NOMO-1 treated with DMSO at 0.1 percent for 48 hours (cell line): ENCODE measurements at regions not wholly inside any gene's neighbourhood (a gene's known extent, or its start where the extent isn't known, plus 50 kb on each side); places are given as distances from the start of the nearest gene placed in this dataset.
"Not testable (repeated sequence)": the region's sequence is repeated elsewhere in the genome, so short reads cannot be mapped to it uniquely, and the experiment has no call there.

Experiments used
- DNase-seq: peaks from one replicate; lab custom pipeline; 2025; ENCODE audit not compliant: unreplicated experiment; lab: John Stamatoyannopoulos, UW

GRCh38 chr6:137401088-137401487 lies 93.1 kb downstream of the OLIG3 start:
- no peak for DNase-seq

DNA sequence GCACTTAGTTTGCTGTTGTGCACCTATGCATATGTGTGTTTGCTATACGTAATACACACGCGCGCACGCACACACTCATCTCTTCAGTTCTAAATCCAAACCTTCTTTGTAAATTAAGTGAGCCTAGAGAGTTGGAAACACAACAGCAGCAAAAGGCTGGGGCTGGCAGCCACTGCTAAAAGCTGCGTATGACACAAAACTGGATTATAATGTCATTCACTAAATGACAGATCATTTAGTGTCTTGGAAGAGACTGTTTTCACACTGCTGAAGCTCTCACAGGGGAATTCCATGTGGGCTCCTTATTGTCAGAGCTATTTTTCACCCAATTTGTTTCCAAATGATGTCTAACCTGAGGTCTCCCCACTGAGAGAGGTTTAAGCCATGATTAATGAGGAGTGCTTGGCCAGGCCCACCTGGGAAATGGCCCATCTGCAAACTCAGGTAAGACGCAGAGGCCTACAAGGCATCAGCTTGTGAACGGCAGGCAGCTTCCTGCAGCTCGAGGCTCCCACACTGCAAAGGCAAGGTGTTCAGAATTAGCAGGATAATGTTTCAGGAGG lies 94.2 kb downstream of the OLIG3 start:
- DNase-seq, result no peak

DNA sequence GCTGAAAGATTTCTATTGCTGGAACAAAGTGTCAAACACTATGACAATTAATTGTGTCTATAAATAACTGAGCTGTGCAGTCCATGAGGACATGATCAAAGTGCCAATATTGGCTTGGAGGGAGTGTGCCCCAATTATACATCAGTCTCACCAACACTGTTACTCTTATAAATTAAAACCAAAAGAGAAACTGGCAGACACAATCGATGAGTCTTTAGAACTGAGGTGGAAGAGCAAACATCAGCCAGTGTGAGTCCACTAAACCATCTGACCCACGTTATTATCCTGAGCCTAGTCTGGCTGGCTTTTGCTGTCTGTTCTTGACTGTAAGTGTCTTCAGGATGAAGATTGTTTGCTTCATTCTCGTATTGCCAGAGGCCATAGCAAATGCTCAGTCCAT lies 98.9 kb downstream of the OLIG3 start:
- DNase-seq, result no peak

DNA sequence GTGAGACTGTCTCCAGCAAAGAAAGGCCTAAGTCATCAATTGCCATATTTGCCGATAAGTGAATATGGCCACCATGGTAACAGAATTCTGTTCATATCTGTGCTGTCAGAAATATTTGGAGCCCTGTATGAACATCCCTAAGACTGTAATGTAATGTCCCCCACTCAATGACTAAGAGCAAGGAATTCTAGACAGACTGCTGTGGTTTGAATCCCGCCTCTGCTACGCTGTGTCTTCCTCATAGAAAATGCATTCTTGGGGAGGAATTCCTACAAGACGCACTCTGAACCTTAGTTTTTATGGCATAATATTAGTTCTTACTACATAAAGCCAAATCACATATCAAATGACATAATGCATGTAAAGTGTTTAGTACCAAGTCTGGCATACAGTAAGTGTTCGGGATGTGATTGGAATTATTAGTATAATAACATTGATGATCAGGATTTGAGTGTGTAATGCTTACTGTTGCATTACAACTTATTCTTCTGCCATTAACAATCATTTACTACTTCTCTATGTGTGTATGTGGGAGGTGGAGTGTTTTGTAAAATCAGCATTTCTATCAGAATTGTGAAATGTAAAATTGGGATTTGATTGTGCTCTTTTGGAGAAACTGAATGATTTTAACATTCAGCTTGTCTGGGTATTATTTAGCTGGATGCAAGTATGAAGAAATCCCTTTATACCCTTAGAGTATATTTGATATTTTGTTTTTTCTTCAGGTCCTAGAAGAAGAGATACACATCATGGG lies 103.0 kb downstream of the OLIG3 start:
- DNase-seq, result no peak

DNA sequence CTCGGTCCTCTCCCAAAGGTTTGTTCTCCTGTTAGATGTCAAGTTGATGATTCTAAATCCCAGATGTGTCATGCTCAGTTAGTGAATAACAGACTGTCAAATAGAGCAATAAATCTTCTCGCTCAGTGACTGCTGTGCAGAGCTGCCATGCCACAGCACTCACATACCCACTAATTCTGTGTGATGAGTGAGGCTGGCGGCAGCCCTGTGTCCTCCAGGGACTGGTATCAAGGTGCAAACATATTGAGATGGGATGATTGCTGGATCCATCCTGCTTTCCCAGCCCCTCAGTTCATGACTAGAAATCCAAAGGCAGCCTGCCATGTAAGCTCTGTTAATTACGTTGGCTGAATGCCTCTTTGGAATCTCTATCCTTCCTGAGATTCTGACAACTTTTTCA lies 103.9 kb downstream of the OLIG3 start:
- DNase-seq, result no peak

- peak; percentile 97 for DNase-seq
These were observed 105.0 kb downstream of the OLIG3 start for GRCh38 chr6:137389150-137389704.

DNA sequence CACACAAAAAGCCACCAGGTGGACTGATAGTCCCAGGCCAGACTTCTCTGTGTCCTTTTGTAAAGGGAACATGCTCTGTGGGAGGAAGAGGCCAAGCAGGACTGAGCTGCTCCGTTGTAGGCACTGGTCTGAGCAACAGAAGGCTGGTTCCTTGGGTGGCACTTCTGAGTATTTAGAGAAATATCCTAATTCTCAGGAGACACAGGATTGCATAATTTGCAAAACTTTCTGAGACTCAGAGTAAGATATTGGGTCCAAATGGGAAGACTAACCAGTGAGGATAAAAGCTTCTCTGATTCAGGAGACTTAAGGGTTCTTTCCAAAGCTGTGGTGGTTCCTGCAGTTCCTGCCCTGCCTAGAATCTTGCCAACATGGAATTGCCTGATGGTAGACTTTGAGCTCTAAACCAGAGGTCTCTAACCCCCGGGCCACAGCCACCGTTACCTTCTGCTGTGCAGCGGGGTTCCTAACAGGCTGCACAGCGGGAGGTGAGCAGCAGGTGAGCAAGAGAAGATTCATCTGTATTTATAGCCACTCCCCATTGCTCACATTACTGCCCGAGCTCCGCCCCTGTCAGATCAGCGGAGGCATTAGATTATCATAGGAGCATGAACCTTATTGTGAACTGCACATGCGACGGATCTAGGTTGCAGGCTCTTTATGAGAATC lies 107.0 kb downstream of the OLIG3 start:
- no peak for DNase-seq

GRCh38 chr6:137383287-137383686 lies 110.9 kb downstream of the OLIG3 start:
- DNase-seq, result not testable (repeated sequence)

DNA sequence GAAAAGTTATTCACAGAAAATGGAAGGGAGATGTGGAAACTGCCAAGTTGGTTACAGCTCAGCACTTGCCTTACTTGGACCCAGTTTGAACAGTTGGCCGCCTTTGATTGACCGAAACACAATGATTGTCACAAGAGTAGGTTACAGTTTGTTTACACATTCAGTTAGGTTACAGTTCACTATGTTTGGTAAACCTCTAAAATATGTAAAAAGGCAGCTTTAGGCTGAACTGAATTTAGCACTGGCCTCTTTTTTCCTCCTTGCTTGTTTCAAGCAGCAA lies 116.2 kb downstream of the OLIG3 start:
- DNase-seq, result no peak

DNA sequence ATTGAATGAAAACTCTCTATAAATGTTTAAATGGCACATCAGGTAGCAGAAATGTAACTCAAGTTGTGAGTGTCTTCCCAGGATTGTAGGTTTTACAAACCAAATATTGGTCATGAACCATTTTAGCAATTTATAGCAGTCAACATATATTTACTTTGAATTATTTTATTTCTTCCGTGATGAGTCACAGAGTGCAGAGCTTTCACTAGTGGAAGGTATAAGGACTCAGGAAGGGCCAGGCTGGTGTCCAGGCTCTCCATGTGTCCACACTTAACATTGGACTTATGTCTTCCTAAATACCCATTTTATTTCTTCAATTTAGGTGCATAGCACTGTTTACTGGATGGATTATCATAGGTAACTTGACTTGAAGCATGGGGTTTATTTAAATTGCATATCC lies 120.9 kb downstream of the OLIG3 start:
- DNase-seq, result no peak

- DNase-seq, result no peak
These were observed 121.7 kb downstream of the OLIG3 start for GRCh38 chr6:137372532-137372931.

DNA sequence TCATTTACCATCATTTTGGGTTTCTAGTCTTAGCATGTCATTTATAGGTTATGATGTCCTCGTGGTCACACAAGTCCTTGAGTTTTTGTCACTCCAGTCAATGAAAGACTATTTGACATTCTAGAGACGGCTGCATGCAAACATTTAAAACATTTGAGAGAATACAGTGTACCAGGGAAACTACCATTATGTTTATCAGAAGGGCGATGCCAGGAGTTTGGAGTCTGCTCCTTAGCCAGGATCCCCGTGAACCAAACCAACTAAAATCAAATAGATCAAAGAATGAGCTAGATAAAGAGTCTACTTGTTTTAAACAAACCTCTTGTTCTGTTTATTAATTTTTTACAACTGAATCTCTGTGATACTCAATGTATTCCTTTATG lies 122.6 kb downstream of the OLIG3 start:
- no peak for DNase-seq

- DNase-seq, result peak; percentile 38
These were observed 123.1 kb downstream of the OLIG3 start for GRCh38 chr6:137370871-137371633.

- no peak for DNase-seq
These were observed 125.1 kb downstream of the OLIG3 start for GRCh38 chr6:137369136-137369535.

DNA sequence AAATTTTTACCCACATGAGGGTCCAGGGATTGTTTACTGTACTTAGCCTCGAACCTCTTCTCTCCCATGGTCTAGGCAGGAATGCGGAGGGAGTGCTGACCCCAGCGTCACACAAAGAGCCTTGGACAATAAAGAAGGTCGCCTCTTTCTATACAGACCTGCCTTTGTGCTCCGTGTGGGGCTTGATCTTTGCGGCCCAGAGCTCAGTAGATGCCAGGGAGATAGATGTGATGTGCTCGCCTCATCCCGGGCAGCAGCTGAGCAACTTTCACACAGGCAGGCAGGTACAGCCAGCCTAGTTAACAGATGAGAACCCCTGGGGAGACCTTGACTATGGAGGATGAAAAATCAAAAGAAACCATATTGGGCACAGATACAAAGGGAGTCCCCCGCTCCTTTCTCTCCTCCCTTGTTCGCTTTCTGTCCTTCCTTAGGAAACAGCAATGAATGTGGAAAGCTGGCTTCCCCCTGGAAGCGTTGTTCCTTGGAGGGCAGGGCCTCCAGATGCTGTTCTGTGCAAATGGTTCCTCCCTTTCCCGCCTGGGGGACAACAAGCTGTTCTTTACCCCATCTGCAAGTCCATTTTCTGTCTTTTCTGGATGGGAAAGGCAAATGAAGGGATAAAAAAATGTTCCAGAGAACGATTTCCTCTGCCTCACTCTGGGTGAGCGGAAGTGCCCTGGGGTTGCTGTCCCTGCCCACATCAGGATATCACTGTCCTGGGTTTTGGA lies 128.3 kb downstream of the OLIG3 start:
- DNase-seq, result no peak

GRCh38 chr6:137363805-137364138 lies 130.4 kb downstream of the OLIG3 start:
- peak; percentile 50 for DNase-seq

GRCh38 chr6:137362878-137363804 lies 131.1 kb downstream of the OLIG3 start:
- DNase-seq, result no peak

GRCh38 chr6:137361701-137362100 lies 132.5 kb downstream of the OLIG3 start:
- DNase-seq, result peak; percentile 71

DNA sequence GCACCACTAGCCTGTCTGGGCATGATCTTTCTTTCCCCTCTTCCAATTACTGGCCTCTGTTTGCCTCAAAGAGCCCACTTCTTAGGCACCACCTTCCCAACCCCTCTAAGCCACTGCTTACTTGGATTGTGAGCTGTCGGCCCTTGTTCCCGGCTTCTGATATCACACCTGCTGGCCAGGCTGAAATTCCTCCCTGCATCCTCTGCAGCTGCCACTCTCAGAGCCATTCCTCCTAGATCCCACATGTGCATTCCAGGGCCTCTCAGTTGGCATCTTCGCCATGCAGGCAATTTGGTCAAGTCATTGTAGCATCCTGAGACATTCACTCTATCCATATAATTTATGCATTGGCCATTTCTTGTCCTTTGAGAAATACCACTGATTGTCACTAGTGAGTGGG lies 135.9 kb downstream of the OLIG3 start:
- DNase-seq, result no peak

DNA sequence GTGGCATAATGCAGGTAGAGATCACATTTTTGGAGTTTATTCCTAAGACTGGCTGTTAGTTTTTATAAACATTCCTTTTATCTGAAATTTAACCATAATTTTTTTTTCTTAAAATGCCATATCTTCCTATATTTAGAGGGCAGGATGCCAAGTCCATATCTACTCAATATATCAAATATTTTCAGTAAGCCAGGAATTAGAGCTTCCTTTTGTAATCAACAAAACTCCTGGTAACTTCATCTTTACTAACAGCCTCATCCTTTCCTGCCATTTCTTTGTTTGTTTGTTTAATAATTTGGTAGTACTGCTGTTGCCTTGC lies 136.3 kb downstream of the OLIG3 start:
- DNase-seq, result no peak
